Tibial artery (tissue), 4 donors: ENCODE measurements at regions not wholly inside any gene's neighbourhood (a gene's known extent, or its start where the extent isn't known, plus 50 kb on each side); places are given as distances from the start of the nearest gene placed in this dataset.
A peak's percentile ranks its signal among the peaks of the same experiment; 100 is the strongest.
"Not testable (repeated sequence)": the region's sequence is repeated elsewhere in the genome, so short reads cannot be mapped to it uniquely, and the experiment has no call there.

Source experiments
- DNase-seq, 2 donors: peaks; one replicate each; pipeline ENCODE4 v3.0.0-alpha.2; 2019
- H3K27ac ChIP-seq, 2 donors: fragments of 200-600 bp; sonication (generic) in 1 of 2; 1 replicate in 1 of 2; 2 replicates in 1 of 2; pipeline ENCODE4 v1.5.1; 2018 to 2019; ENCODE audit warnings: mild to moderate bottlenecking in 1 of 2
- H3K27me3 ChIP-seq, 2 donors: fragments of 200-600 bp; sonication (generic) in 1 of 2; one replicate each; pipeline versions ENCODE4 v1.5.1 to v1.6.0; 2016 to 2019
- H3K36me3 ChIP-seq, 3 donors: fragments of 200-600 bp; sonication (generic) in 2 of 3; one replicate each; pipeline ENCODE4 v1.5.1; 2016 to 2019; ENCODE audit warnings: mild to moderate bottlenecking in 2 of 3
- H3K4me1 ChIP-seq, 4 donors: fragments of 200-600 bp; sonication (generic) in 2 of 4; 1 replicate in 3 of 4; 2 replicates in 1 of 4; pipeline ENCODE4 v1.5.1; 2016 to 2019
- H3K4me3 ChIP-seq, 2 donors: fragments of 200-600 bp; sonication (generic) in 1 of 2; 1 replicate in 1 of 2; 2 replicates in 1 of 2; pipeline ENCODE4 v1.5.1; 2018 to 2019; ENCODE audit warnings: mild to moderate bottlenecking in 2 of 2
- H3K9me3 ChIP-seq, 3 donors: fragments of 200-600 bp; sonication (generic) in 1 of 3; one replicate each; pipeline ENCODE4 v1.5.1; 2016 to 2019
- intact Hi-C: fragments of 100-400 bp; cut with DNase I; formaldehyde crosslinking; loops from one replicate; pipeline ENCODE4 v1.15.0; 2023; ENCODE audit warnings: low total_unique reads
- TF ChIP-seq, protein P1 (sequence below), 2 experiments: fragments of 200-600 bp in 1 of 2; fragments of 450-650 bp in 1 of 2; IDR thresholded peaks; one replicate each; pipeline ENCODE4 v1.5.1; 2017 to 2019; ENCODE audit warnings: antibody characterized with exemption in 2 of 2, mild to moderate bottlenecking in 1 of 2, moderate library complexity in 1 of 2

DNA sequence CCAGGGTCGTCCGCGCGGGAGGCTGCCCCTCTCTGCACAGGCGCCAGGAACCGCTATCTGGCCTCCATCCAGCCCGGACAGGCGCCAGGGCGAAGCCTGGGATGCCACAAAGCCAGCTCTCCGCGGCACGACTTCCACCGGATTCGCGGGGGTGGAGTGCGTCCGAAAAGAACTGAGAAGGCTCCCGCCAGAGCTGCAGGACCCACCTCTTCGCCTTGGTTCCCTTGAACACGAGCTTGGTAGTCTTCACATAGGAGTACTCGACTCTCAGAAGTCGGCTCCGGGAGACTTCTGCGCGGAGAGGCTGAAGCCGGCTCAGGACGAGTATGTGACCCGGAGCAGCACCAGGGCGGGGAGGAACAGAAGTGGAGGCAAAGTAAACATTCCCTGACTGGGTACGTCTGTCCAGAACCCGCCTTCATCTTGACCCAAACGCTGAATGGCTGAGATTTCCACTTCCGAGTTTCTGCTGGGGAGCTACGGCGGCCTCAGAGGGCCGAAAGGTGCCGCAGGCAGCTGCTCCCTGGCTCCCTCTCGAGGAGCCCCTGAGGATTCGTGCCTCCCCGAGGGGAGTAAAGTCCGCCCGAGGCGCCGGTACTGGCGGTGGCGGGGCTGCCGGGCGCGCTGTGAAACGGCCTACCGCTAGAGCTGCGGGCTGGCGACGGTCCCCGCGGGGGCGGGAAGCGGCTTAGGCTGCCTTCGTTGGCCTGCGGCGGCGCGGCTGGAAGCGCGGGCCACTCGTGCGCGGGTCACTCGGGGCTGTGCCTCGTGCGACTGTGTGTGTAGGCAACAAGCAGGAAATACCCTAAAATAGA is 2654.9 kb upstream of the DEFB115 start:
- TF ChIP-seq, protein P1, sequence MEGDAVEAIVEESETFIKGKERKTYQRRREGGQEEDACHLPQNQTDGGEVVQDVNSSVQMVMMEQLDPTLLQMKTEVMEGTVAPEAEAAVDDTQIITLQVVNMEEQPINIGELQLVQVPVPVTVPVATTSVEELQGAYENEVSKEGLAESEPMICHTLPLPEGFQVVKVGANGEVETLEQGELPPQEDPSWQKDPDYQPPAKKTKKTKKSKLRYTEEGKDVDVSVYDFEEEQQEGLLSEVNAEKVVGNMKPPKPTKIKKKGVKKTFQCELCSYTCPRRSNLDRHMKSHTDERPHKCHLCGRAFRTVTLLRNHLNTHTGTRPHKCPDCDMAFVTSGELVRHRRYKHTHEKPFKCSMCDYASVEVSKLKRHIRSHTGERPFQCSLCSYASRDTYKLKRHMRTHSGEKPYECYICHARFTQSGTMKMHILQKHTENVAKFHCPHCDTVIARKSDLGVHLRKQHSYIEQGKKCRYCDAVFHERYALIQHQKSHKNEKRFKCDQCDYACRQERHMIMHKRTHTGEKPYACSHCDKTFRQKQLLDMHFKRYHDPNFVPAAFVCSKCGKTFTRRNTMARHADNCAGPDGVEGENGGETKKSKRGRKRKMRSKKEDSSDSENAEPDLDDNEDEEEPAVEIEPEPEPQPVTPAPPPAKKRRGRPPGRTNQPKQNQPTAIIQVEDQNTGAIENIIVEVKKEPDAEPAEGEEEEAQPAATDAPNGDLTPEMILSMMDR (IDR thresholded peaks at IDR 0.05), result peak; percentile 44 to 58

DNA sequence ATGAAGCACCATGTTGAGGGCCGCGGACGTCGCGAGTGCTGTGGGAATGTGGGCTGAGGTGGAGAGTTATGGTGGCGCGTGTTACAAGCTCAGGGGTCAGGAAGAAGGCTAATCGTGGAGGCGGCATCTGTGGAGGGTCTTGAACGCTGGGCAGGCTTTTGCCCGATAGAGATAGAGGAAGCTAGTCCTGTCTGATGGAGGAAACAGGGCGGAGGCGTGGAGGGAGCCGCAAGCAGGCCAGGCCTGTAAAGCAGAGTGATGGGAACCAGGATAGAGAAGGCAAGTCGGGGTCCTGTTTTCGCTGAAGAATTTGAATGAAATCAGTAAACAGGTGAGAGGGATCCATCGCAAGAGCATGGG is 2654.3 kb upstream of the DEFB115 start:
- peak overlapping the region; percentile 79 to 88 for H3K27ac ChIP-seq
- intact Hi-C loops, H3K9me3 ChIP-seq, H3K36me3 ChIP-seq, H3K27me3 ChIP-seq: not testable (repeated sequence)
- DNase-seq, result peak in 1 of 2 donors; percentile 35
- peak overlapping the region; percentile 81 for H3K4me3 ChIP-seq
- peaks cover 0 to 14% (median 4%) of the 10 kb centered on the region in 4 donors for H3K4me1 ChIP-seq

More for the DNA sequence above, 2654.9 kb upstream of the DEFB115 start:
- peak overlapping the region; percentile 81 for H3K4me3 ChIP-seq
- peaks cover 0 to 14% (median 4%) of the 10 kb centered on the region in 4 donors for H3K4me1 ChIP-seq
- H3K36me3 ChIP-seq, intact Hi-C loops, H3K9me3 ChIP-seq, H3K27me3 ChIP-seq: not testable (repeated sequence)
- peak; percentile 81 to 90 for DNase-seq
- peak overlapping the region; percentile 79 to 88 for H3K27ac ChIP-seq

DNA sequence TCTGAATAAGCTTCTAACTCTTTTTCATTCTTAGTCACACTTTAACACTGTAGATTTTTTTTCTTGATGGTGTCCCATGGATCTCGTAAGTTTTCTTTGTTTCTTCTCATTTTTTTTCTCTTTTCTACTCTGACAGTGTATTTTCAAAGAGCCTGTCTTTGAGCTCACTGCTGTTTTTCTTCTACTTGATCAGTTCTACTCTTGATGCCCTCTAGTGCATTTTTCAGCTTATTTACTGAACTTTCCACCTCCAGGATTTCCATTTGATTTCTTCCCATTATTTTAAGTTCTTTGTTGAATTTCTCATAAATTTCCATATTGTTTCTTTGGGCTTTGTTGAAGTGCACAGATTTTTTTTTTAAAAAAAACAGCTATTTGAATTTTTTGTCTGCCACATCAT is 2641.1 kb upstream of the DEFB115 start:
- no peaks in the 10 kb centered on the region for H3K36me3 ChIP-seq
- TF ChIP-seq, protein P1 (IDR thresholded peaks at IDR 0.05), result no peak
- no peak overlapping the region for H3K4me3 ChIP-seq
- intact Hi-C loops, result no loop called here
- no peak for DNase-seq
- H3K4me1 ChIP-seq, result no peaks in the 10 kb centered on the region
- H3K27ac ChIP-seq, result no peak overlapping the region
- no peaks in the 10 kb centered on the region for H3K27me3 ChIP-seq
- H3K9me3 ChIP-seq, result peaks cover 0 to 28% (median 14%) of the 10 kb centered on the region in 3 donors

DNA sequence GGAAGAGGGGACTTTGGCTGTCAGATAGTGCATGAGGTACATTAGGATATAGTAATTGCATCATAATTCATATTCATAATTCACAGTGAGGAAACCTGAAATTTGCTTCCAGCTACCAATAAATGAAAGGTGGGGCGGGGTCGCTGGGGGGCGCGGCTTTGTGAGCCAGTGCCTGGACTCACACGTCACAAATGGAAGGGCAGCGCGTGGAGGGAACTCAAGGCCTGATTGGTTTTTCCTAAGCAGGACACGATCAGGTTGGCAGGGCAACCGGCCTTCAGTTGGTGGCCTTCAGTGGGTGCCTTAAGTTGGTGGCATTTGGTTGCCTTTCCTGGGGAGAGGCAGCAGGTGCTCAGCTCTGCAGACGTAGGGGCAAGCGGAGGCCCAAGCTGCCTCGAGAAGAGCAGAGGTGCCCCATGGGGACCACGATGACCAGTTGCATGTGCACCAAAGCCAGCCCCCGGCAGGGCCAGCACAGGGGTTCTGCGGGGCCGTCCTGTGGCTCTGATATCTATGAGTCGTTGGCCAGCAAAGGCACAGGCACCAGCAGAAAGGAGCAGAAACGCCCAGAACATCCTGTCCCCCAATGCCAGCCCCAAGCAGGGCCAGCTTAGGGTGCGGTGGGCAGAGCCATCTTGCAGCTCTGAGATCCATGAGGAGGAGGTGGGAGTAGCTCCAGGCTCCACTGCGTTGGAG is 2637.4 kb upstream of the DEFB115 start:
- peaks cover 0 to 15% (median 7%) of the 10 kb centered on the region in 3 donors for H3K9me3 ChIP-seq
- H3K27me3 ChIP-seq, H3K4me3 ChIP-seq, H3K36me3 ChIP-seq, DNase-seq, H3K4me1 ChIP-seq, H3K27ac ChIP-seq, intact Hi-C loops: not testable (repeated sequence)

DNA sequence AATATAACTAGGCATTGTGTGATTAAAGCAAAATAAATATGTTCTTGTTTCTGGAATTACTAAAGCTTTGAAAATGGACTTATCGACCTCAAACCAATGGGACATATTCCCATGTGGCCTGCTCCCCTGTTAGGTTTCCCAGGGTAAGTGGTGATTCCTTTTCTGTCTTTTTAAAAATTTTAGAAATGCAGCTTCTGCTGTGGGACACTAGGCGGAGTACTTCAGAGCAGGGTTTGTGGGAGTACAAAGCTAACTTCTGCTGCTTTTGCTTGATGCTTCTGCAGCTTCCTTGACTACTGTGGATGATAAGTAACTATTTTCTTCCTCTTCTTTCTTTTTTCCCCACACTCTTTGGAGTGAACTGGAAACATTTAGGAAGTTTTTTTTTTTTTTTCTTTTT is 2632.4 kb upstream of the DEFB115 start:
- H3K4me3 ChIP-seq, intact Hi-C loops, H3K27me3 ChIP-seq, H3K4me1 ChIP-seq, DNase-seq, H3K9me3 ChIP-seq, H3K27ac ChIP-seq, H3K36me3 ChIP-seq: not testable (repeated sequence)

DNA sequence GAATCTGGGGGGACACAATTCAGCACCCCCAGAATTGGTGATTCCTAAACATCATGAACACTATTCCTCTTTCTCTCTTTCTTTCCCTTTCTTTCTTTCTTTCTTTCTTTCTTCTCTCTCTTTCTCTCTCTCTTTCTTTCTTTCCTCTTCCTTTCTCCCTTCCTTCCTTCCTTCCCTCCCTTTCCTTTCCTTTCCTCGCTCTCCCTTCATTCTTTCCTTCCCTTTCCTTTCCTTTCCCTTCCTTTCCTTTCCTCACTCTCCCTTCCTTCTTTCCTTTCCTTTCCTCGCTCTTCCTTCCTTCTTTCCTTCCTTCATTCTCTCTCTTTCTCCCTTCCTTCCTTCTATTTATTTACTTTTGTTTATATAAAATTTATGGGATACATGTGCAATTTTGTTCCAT is 2616.6 kb upstream of the DEFB115 start:
- intact Hi-C loops, H3K27me3 ChIP-seq, H3K36me3 ChIP-seq, H3K27ac ChIP-seq, H3K4me1 ChIP-seq, H3K9me3 ChIP-seq, H3K4me3 ChIP-seq, DNase-seq: not testable (repeated sequence)
